Mesendoderm (in vitro differentiated cells): ENCODE measurements at regions not wholly inside any gene's neighbourhood (a gene's known extent, or its start where the extent isn't known, plus 50 kb on each side); places are given as distances from the start of the nearest gene placed in this dataset.

Experiments used
- DNase-seq: peaks from one replicate; pipeline ENCODE4 v3.0.0; 2013
- H2AK5ac ChIP-seq: 2 replicates; pipeline ENCODE4 v1.6.1; 2013; ENCODE audit warnings: low read length, inconsistent platforms
- H2BK120ac ChIP-seq: 2 replicates; pipeline ENCODE4 v1.6.1; 2013; ENCODE audit warnings: low read depth, mild to moderate bottlenecking, low read length, moderate library complexity, mixed read lengths
- H2BK15ac ChIP-seq: replicated peaks from 2 replicates; pipeline ENCODE4 v1.6.1; 2013; ENCODE audit warnings: low read depth, mild to moderate bottlenecking, moderate library complexity
- H2BK5ac ChIP-seq: 2 replicates; pipeline ENCODE4 v1.6.1; 2013; ENCODE audit warnings: low read length, inconsistent platforms
- H3K18ac ChIP-seq: 2 replicates; pipeline ENCODE4 v1.6.1; 2013; ENCODE audit warnings: mild to moderate bottlenecking, low read length, mixed read lengths
- H3K23ac ChIP-seq: one replicate; pipeline ENCODE4 v1.6.1; 2013; ENCODE audit warnings: low read length
- H3K27ac ChIP-seq: 2 replicates; pipeline ENCODE4 v1.5.1; 2013; ENCODE audit warnings: low read depth, mild to moderate bottlenecking, inconsistent platforms, low read length, moderate library complexity
- H3K27me3 ChIP-seq: 2 replicates; pipeline ENCODE4 v1.6.1; 2013; ENCODE audit warnings: low read length, control low read depth, mild to moderate bottlenecking, inconsistent platforms; ENCODE audit not compliant: insufficient read depth, poor library complexity
- H3K36me3 ChIP-seq: 2 replicates; pipeline ENCODE4 v1.6.1; 2013; ENCODE audit warnings: low read length, inconsistent platforms; ENCODE audit not compliant: control insufficient read depth, insufficient read depth
- H3K4ac ChIP-seq: one replicate; pipeline ENCODE4 v1.6.1; 2013; ENCODE audit warnings: low read depth, mild to moderate bottlenecking, low read length, moderate library complexity
- H3K4me1 ChIP-seq: 2 replicates; pipeline ENCODE4 v1.6.1; 2013; ENCODE audit warnings: low read depth, low read length, inconsistent platforms; ENCODE audit not compliant: control insufficient read depth
- H3K4me2 ChIP-seq: 2 replicates; pipeline ENCODE4 v1.6.1; 2013; ENCODE audit warnings: low read length
- H3K4me3 ChIP-seq: 2 replicates; pipeline ENCODE4 v1.5.1; 2013; ENCODE audit warnings: mild to moderate bottlenecking, low read length
- H3K56ac ChIP-seq: one replicate; pipeline ENCODE4 v1.6.1; 2013; ENCODE audit warnings: low read length
- H3K79me1 ChIP-seq: 2 replicates; pipeline ENCODE4 v1.6.1; 2013; ENCODE audit warnings: low read length, inconsistent platforms
- H3K79me2 ChIP-seq: 2 replicates; pipeline ENCODE4 v1.6.1; 2013; ENCODE audit warnings: mild to moderate bottlenecking, low read length; ENCODE audit not compliant: control insufficient read depth, insufficient read depth
- H3K9ac ChIP-seq: 2 replicates; pipeline ENCODE4 v1.6.1; 2013; ENCODE audit warnings: low read length, inconsistent platforms
- H4K5ac ChIP-seq: one replicate; pipeline ENCODE4 v1.6.1; 2013; ENCODE audit warnings: low read length
- H4K8ac ChIP-seq: one replicate; pipeline ENCODE4 v1.6.1; 2013; ENCODE audit warnings: low read depth, mild to moderate bottlenecking, control low read depth, low read length, moderate library complexity
- WGBS: extraction: QIAGEN DNeasy Blood & Tissue Kit; methylation state at CpG from one replicate; pipeline ENCODE4 v1.1.7; 2013; ENCODE audit warnings: low lambda C conversion rate, missing lambda C conversion rate; ENCODE audit not compliant: insufficient coverage; ENCODE audit errors: extremely low coverage; 5-methylcytosine and 5-hydroxymethylcytosine counted together

- no peak overlapping the region for H3K56ac ChIP-seq
- no peaks in the 10 kb centered on the region for H3K4me1 ChIP-seq
- no peak overlapping the region for H3K4ac ChIP-seq
- DNase-seq = no peak
- no peak overlapping the region for H3K4me3 ChIP-seq
- H3K27me3 ChIP-seq = no peaks in the 10 kb centered on the region
- no peak overlapping the region for H3K9ac ChIP-seq
- H3K27ac ChIP-seq = no peak overlapping the region
- H3K23ac ChIP-seq = no peak overlapping the region
- H2BK120ac ChIP-seq = no peak overlapping the region
- no peak overlapping the region for H2AK5ac ChIP-seq
- no peak overlapping the region for H4K8ac ChIP-seq
- no peak overlapping the region for H2BK15ac ChIP-seq
- no peaks in the 10 kb centered on the region for H3K36me3 ChIP-seq
- no peaks in the 10 kb centered on the region for H3K79me2 ChIP-seq
- WGBS = no CpG with 5 or more reads among the region's 1 CpG
- H3K18ac ChIP-seq = no peak overlapping the region
- H4K5ac ChIP-seq = no peak overlapping the region
- H2BK5ac ChIP-seq = no peak overlapping the region
- H3K4me2 ChIP-seq = no peak overlapping the region
- H3K79me1 ChIP-seq = no peaks in the 10 kb centered on the region
These were observed 266.2 kb downstream of the TMX3 start for GRCh38 chr18:68448736-68449135.

GRCh38 chr18:68447286-68447685 is 267.6 kb downstream of the TMX3 start:
- Histone ChIP-seq H2BK120ac (no peak overlapping the region), H3K36me3 (no peaks in the 10 kb centered on the region), H2BK5ac (no peak overlapping the region), H4K5ac (no peak overlapping the region), H3K4me1 (no peaks in the 10 kb centered on the region), H3K4ac (no peak overlapping the region), H3K4me2 (no peak overlapping the region), H4K8ac (no peak overlapping the region), H3K4me3 (no peak overlapping the region), H3K9ac (no peak overlapping the region), H2AK5ac (no peak overlapping the region), H3K27ac (no peak overlapping the region), H2BK15ac (no peak overlapping the region), H3K79me2 (no peaks in the 10 kb centered on the region), H3K79me1 (no peaks in the 10 kb centered on the region), H3K23ac (no peak overlapping the region), H3K18ac (no peak overlapping the region), H3K56ac (no peak overlapping the region), H3K27me3 (no peaks in the 10 kb centered on the region)
- WGBS = no CpG with 5 or more reads among the region's 1 CpG
- DNase-seq = no peak

GRCh38 chr18:68445668-68446426 is 269.1 kb downstream of the TMX3 start:
- Histone ChIP-seq H3K27ac (no peak overlapping the region), H3K18ac (no peak overlapping the region), H3K36me3 (no peaks in the 10 kb centered on the region), H3K27me3 (no peaks in the 10 kb centered on the region), H2AK5ac (no peak overlapping the region), H3K4me2 (no peak overlapping the region), H2BK15ac (no peak overlapping the region), H3K23ac (no peak overlapping the region), H3K4me1 (no peaks in the 10 kb centered on the region), H3K56ac (no peak overlapping the region), H2BK120ac (no peak overlapping the region), H3K4ac (no peak overlapping the region), H3K79me1 (no peaks in the 10 kb centered on the region), H3K4me3 (no peak overlapping the region), H2BK5ac (no peak overlapping the region), H3K79me2 (no peaks in the 10 kb centered on the region), H4K5ac (no peak overlapping the region), H4K8ac (no peak overlapping the region), H3K9ac (no peak overlapping the region)
- DNase-seq = no peak
- WGBS = no CpG with 5 or more reads among the region's 6 CpGs

- no peak overlapping the region for H4K5ac ChIP-seq
- H3K4ac ChIP-seq = no peak overlapping the region
- H2BK120ac ChIP-seq = no peak overlapping the region
- H3K36me3 ChIP-seq = no peaks in the 10 kb centered on the region
- H3K79me1 ChIP-seq = no peaks in the 10 kb centered on the region
- no peak overlapping the region for H3K56ac ChIP-seq
- H3K27ac ChIP-seq = no peak overlapping the region
- no peak overlapping the region for H3K18ac ChIP-seq
- H3K4me2 ChIP-seq = no peak overlapping the region
- H3K27me3 ChIP-seq = no peaks in the 10 kb centered on the region
- no peak overlapping the region for H3K9ac ChIP-seq
- H3K79me2 ChIP-seq = no peaks in the 10 kb centered on the region
- no peak overlapping the region for H3K4me3 ChIP-seq
- no peak overlapping the region for H4K8ac ChIP-seq
- WGBS = no CpG with 5 or more reads among the region's 4 CpGs
- no peak for DNase-seq
- no peak overlapping the region for H2BK15ac ChIP-seq
- H3K4me1 ChIP-seq = no peaks in the 10 kb centered on the region
- no peak overlapping the region for H2BK5ac ChIP-seq
- H3K23ac ChIP-seq = no peak overlapping the region
- H2AK5ac ChIP-seq = no peak overlapping the region
These were observed 269.8 kb downstream of the TMX3 start for GRCh38 chr18:68445136-68445535.

GRCh38 chr18:68441241-68441640 is 273.7 kb downstream of the TMX3 start:
- H3K4me1 ChIP-seq = no peaks in the 10 kb centered on the region
- H3K9ac ChIP-seq = no peak overlapping the region
- no peak for DNase-seq
- no peak overlapping the region for H3K23ac ChIP-seq
- no peak overlapping the region for H2AK5ac ChIP-seq
- H2BK5ac ChIP-seq = no peak overlapping the region
- no peak overlapping the region for H3K4me2 ChIP-seq
- no peak overlapping the region for H3K27ac ChIP-seq
- no peak overlapping the region for H4K5ac ChIP-seq
- no peak overlapping the region for H2BK120ac ChIP-seq
- H2BK15ac ChIP-seq = no peak overlapping the region
- no peaks in the 10 kb centered on the region for H3K79me1 ChIP-seq
- WGBS = no CpG with 5 or more reads among the region's 3 CpGs
- no peak overlapping the region for H3K56ac ChIP-seq
- no peak overlapping the region for H4K8ac ChIP-seq
- H3K4ac ChIP-seq = no peak overlapping the region
- H3K36me3 ChIP-seq = no peaks in the 10 kb centered on the region
- no peaks in the 10 kb centered on the region for H3K79me2 ChIP-seq
- H3K27me3 ChIP-seq = no peaks in the 10 kb centered on the region
- H3K18ac ChIP-seq = no peak overlapping the region
- H3K4me3 ChIP-seq = no peak overlapping the region

GRCh38 chr18:68440433-68440832 is 274.5 kb downstream of the TMX3 start:
- H3K4me3 ChIP-seq = no peak overlapping the region
- H2BK15ac ChIP-seq = no peak overlapping the region
- no peak overlapping the region for H3K4ac ChIP-seq
- DNase-seq = no peak
- H3K79me1 ChIP-seq = no peaks in the 10 kb centered on the region
- no peak overlapping the region for H2AK5ac ChIP-seq
- H3K36me3 ChIP-seq = no peaks in the 10 kb centered on the region
- no peak overlapping the region for H2BK120ac ChIP-seq
- H3K23ac ChIP-seq = no peak overlapping the region
- no peak overlapping the region for H4K5ac ChIP-seq
- no peak overlapping the region for H3K9ac ChIP-seq
- H3K56ac ChIP-seq = no peak overlapping the region
- no peak overlapping the region for H3K18ac ChIP-seq
- no peak overlapping the region for H2BK5ac ChIP-seq
- no peaks in the 10 kb centered on the region for H3K27me3 ChIP-seq
- H4K8ac ChIP-seq = no peak overlapping the region
- H3K4me1 ChIP-seq = no peaks in the 10 kb centered on the region
- no peak overlapping the region for H3K4me2 ChIP-seq
- WGBS = no CpG with 5 or more reads among the region's 6 CpGs
- H3K79me2 ChIP-seq = no peaks in the 10 kb centered on the region
- H3K27ac ChIP-seq = no peak overlapping the region
